HG03469 (cell line): ENCODE measurements at regions not wholly inside any gene's neighbourhood (a gene's known extent, or its start where the extent isn't known, plus 50 kb on each side); places are given as distances from the start of the nearest gene placed in this dataset.

Experiments
- ATAC-seq: cut with Tn5 transposase; IDR thresholded peaks from one replicate; pipeline ENCODE4 v1.9.1; 2021; ENCODE audit warnings: mild to moderate bottlenecking, moderate library complexity, moderate number of reproducible peaks; ENCODE audit not compliant: unreplicated experiment

GRCh38 chr6:129920103-129920798 is 59.1 kb upstream of the TMEM244 start:
- no peak for ATAC-seq

- no peak for ATAC-seq
Observed at GRCh38 chr6:129911732-129912131, 50.6 kb upstream of the TMEM244 start.
